ENCODE measurements at regions not wholly inside any gene's neighbourhood (a gene's known extent, or its start where the extent isn't known, plus 50 kb on each side); places are given as distances from the start of the nearest gene placed in this dataset.

GRCh38 chr7:89926701-89927100 lies 227.6 kb upstream of the STEAP1 start:
- no peak for DNase-seq (ENCODE audit: low read depth)
- H3K4me3 ChIP-seq (ENCODE audit: low read depth, low read length) = no peak overlapping the region
- TF ChIP-seq, protein P1, sequence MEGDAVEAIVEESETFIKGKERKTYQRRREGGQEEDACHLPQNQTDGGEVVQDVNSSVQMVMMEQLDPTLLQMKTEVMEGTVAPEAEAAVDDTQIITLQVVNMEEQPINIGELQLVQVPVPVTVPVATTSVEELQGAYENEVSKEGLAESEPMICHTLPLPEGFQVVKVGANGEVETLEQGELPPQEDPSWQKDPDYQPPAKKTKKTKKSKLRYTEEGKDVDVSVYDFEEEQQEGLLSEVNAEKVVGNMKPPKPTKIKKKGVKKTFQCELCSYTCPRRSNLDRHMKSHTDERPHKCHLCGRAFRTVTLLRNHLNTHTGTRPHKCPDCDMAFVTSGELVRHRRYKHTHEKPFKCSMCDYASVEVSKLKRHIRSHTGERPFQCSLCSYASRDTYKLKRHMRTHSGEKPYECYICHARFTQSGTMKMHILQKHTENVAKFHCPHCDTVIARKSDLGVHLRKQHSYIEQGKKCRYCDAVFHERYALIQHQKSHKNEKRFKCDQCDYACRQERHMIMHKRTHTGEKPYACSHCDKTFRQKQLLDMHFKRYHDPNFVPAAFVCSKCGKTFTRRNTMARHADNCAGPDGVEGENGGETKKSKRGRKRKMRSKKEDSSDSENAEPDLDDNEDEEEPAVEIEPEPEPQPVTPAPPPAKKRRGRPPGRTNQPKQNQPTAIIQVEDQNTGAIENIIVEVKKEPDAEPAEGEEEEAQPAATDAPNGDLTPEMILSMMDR (IDR thresholded peaks at IDR 0.05; ENCODE audit: low read depth, low read length, missing control alignments) = no peak

- no peak overlapping the region for H3K4me3 ChIP-seq (ENCODE audit: low read depth, low read length)
- DNase-seq (ENCODE audit: low read depth) = no peak
These were observed 226.5 kb upstream of the STEAP1 start for GRCh38 chr7:89927762-89928161.

GRCh38 chr7:89928451-89928850 lies 225.8 kb upstream of the STEAP1 start:
- TF ChIP-seq, protein P1 (IDR thresholded peaks at IDR 0.05; ENCODE audit: low read depth, low read length, missing control alignments) = no peak
- no peak for DNase-seq (ENCODE audit: low read depth)
- no peak overlapping the region for H3K4me3 ChIP-seq (ENCODE audit: low read depth, low read length)

More at GRCh38 chr7:89927762-89928161, 226.5 kb upstream of the STEAP1 start:
- TF ChIP-seq, protein P1 (IDR thresholded peaks at IDR 0.05; ENCODE audit: low read depth, low read length, missing control alignments) = no peak

DNA sequence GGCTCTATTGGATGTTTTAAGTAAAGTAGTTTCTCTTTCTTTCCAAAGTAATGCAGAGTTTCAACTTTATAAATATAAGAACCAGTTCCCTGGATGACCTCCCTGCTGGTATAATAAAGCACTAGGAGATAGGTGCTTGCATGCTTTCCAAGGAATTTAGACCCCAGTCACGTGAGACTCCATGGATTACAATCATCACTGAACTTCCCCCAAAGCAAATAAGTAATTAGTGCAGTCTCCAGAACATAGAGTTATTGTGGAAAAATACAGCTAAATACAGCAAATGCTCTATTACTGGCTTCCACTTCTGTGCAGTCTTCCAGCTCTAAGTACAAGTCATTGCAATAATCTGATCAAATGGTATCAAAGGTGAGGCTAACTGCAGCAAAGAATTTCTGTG lies 220.2 kb upstream of the STEAP1 start:
- H3K4me3 ChIP-seq (ENCODE audit: low read depth, low read length) = no peak overlapping the region
- no peak for DNase-seq (ENCODE audit: low read depth)
- TF ChIP-seq, protein P1 (IDR thresholded peaks at IDR 0.05; ENCODE audit: low read depth, low read length, missing control alignments) = no peak

DNA sequence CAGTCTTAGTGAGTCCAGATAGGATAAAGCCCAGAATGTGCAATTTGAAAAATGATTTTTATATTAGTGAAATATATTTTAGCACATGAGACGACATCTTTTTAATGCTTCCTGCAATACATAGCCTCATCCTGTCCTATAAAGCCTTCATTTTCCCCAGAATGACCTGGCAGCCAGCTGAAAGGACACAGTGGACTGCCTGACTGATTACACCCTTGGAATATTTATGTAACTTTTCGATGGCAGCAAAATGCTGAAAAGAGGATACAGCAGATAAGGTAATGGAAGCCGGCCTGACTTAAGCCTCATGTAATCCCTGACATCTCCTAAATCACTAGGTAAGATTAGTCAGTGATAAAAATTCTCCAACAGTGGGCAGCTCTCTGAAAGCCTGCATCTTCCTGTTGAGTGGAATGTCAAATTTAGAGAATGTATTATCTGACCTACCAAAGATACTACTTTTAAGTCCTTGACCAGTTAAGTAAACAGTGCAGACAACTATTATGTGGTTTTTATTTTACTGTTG lies 210.7 kb upstream of the STEAP1 start:
- TF ChIP-seq, protein P1 (IDR thresholded peaks at IDR 0.05; ENCODE audit: low read depth, low read length, missing control alignments) = no peak
- no peak for DNase-seq (ENCODE audit: low read depth)
- H3K4me3 ChIP-seq (ENCODE audit: low read depth, low read length) = no peak overlapping the region

- TF ChIP-seq, protein P1 (IDR thresholded peaks at IDR 0.05; ENCODE audit: low read depth, low read length, missing control alignments) = no peak
- DNase-seq (ENCODE audit: low read depth) = no peak
- H3K4me3 ChIP-seq (ENCODE audit: low read depth, low read length) = no peak overlapping the region
These were observed 195.7 kb upstream of the STEAP1 start for GRCh38 chr7:89958525-89959068.

DNA sequence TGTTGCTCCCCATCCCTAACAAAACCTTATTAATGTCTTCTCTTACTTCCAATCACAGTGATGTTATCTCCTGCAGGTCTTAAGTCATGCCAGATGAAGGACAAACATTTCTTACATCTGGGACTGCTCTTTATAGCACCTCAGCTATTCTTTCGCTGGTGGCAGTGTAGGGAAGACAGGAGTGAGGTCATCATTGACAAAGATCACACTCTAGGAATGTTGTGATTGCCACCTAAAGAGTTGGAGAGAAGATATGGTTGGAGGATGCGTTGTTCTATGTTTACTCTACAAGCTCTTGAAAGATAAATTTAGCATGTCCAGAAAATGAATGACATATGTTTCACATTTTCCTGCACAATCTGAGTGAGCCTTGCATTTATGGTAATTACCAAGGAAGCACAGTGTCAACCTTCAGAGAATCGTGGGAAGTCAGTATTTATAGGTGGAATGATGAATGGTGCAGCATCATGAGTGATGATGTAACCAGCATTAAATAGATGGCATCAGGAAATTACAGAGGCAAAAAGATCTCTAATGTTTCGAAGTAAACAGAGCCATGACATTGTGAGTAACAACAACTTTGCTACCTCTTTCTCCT lies 188.1 kb upstream of the STEAP1 start:
- no peak overlapping the region for H3K4me3 ChIP-seq (ENCODE audit: low read depth, low read length)
- no peak for DNase-seq (ENCODE audit: low read depth)
- TF ChIP-seq, protein P1 (IDR thresholded peaks at IDR 0.05; ENCODE audit: low read depth, low read length, missing control alignments) = no peak

Measured in GM12864 (cell line).